ENCODE measurements at regions not wholly inside any gene's neighbourhood (a gene's known extent, or its start where the extent isn't known, plus 50 kb on each side); places are given as distances from the start of the nearest gene placed in this dataset.

- WGBS (ENCODE audit: insufficient coverage, low coverage, low lambda C conversion rate, missing lambda C conversion rate), result 96% methylated on average over 6 of the region's 6 CpGs
- TF ChIP-seq POLR2A (IDR thresholded peaks at IDR 0.05) (no peak), CTCF (IDR thresholded peaks at IDR 0.05) (no peak)
- H3K4me3 ChIP-seq, result no peak overlapping the region
- intact Hi-C loops (cut with DNase I), result no loop called here
- ATAC-seq (no peak), DNase-seq (no peak)
- H3K27me3 ChIP-seq, result no peaks in the 10 kb centered on the region
- H3K4me1 ChIP-seq, result peaks cover 0 to under 1% (median 0%) of the 10 kb centered on the region in 4 donors
- no peak overlapping the region for H3K27ac ChIP-seq
- H3K9me3 ChIP-seq, result no peaks in the 10 kb centered on the region
- H3K36me3 ChIP-seq, result no peaks in the 10 kb centered on the region
Measured at GRCh38 chr2:204432196-204432595, 113.1 kb upstream of the PARD3B start.

GRCh38 chr2:204434660-204435462 lies 110.4 kb upstream of the PARD3B start:
- no peak overlapping the region for H3K4me3 ChIP-seq
- ATAC-seq, result no peak
- no peaks in the 10 kb centered on the region for H3K36me3 ChIP-seq
- TF ChIP-seq POLR2A (IDR thresholded peaks at IDR 0.05) (no peak), CTCF (IDR thresholded peaks at IDR 0.05) (no peak)
- intact Hi-C loops (cut with DNase I), result no loop called here
- H3K4me1 ChIP-seq, result peaks cover 0 to 3% (median 0%) of the 10 kb centered on the region in 4 donors
- H3K27ac ChIP-seq, result no peak overlapping the region
- DNase-seq, result no peak
- no peaks in the 10 kb centered on the region for H3K27me3 ChIP-seq
- 66% methylated on average over 2 of the region's 3 CpGs for WGBS (ENCODE audit: insufficient coverage, low coverage, low lambda C conversion rate, missing lambda C conversion rate)
- H3K9me3 ChIP-seq, result no peaks in the 10 kb centered on the region

DNA sequence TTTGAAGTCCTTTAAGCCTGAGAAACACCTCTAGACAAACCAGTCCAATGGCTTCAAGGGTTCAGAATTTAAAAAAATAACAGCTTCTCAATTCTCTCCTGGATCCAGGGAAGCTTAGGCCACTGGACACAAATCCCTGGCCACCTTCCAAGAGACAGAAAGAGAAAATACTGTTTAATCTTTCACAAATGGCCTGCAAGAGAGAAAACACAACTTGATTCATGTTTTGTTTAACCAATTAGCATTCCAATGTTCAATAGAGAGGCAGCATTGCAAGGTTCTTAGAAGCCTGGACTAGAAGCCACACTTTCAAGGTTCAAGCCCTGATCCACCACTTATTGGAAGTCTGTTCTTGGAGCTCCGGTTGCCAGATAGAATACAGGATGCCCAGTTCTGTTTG lies 109.0 kb upstream of the PARD3B start:
- Histone ChIP-seq H3K4me1 (peaks cover 0 to 3% (median 0%) of the 10 kb centered on the region in 4 donors), H3K27me3 (no peaks in the 10 kb centered on the region), H3K27ac (no peak overlapping the region), H3K4me3 (no peak overlapping the region), H3K9me3 (no peaks in the 10 kb centered on the region), H3K36me3 (no peaks in the 10 kb centered on the region)
- peak in 3 of 4 donors; percentile 28 to 45 (median 34) for ATAC-seq
- no peak for TF ChIP-seq CTCF (IDR thresholded peaks at IDR 0.05)
- TF ChIP-seq POLR2A (IDR thresholded peaks at IDR 0.05), result no peak
- no peak for DNase-seq
- 75% methylated on average over 1 of the region's 1 CpG for WGBS (ENCODE audit: insufficient coverage, low coverage, low lambda C conversion rate, missing lambda C conversion rate)
- intact Hi-C loops (cut with DNase I), result no loop called here

DNA sequence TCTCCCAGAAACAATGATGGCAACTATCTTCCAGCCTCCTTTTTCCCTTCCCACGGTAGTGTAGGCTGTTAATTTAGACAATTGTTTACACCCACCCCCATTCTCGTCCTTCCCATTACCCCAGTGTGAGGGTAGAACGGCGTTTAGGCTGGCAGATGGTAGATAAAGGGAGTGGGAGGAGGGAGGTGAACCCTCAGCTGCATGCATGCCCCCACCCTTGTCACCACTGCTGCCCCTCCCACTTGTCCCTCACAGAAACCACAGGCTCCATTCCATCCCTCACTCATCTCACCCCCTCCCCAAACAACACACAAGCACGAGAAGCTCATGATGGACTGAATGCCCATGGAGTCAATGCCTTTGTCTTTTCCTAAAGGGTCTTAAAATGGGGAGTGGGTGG lies 107.9 kb upstream of the PARD3B start:
- Histone ChIP-seq H3K9me3 (no peaks in the 10 kb centered on the region), H3K27ac (no peak overlapping the region), H3K27me3 (no peaks in the 10 kb centered on the region), H3K4me3 (no peak overlapping the region), H3K36me3 (no peaks in the 10 kb centered on the region), H3K4me1 (peaks cover 0 to 3% (median 0%) of the 10 kb centered on the region in 4 donors)
- intact Hi-C loops (cut with DNase I), result no loop called here
- TF ChIP-seq CTCF (IDR thresholded peaks at IDR 0.05) (no peak), POLR2A (IDR thresholded peaks at IDR 0.05) (no peak)
- 70% methylated on average over 4 of the region's 5 CpGs for WGBS (ENCODE audit: insufficient coverage, low coverage, low lambda C conversion rate, missing lambda C conversion rate)
- DNase-seq, result no peak
- ATAC-seq, result no peak

Measured in right lobe of liver (tissue), 6 donors.